Kidney tubule cell (primary cell): ENCODE measurements at regions not wholly inside any gene's neighbourhood (a gene's known extent, or its start where the extent isn't known, plus 50 kb on each side); places are given as distances from the start of the nearest gene placed in this dataset.
"Not testable (repeated sequence)": the region's sequence is repeated elsewhere in the genome, so short reads cannot be mapped to it uniquely, and the experiment has no call there.

Source experiments
- DNase-seq: peaks from one replicate; pipeline ENCODE4 v3.0.0-alpha.2; 2018; ENCODE audit warnings: low spot score

DNA sequence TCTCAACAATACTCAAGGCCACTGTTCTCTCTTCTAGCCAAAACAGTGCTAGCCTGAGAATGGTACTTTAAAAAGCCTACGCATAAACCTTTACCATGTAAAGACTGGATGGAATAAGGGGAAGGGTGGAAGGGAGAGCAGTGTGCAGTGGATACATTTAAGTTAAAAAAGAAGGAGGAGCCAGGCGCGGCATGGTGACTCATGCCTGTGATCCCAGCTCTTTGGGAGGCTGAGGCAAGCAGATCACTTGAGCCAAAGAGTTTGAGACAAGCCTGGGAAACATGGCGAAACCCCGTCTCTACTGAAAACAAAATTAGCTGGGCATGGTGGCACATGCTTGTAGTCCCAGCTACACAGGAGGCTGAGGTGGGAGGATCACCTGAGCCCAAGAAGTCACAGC lies 127.7 kb upstream of the KIF2A start:
- DNase-seq, result no peak

DNA sequence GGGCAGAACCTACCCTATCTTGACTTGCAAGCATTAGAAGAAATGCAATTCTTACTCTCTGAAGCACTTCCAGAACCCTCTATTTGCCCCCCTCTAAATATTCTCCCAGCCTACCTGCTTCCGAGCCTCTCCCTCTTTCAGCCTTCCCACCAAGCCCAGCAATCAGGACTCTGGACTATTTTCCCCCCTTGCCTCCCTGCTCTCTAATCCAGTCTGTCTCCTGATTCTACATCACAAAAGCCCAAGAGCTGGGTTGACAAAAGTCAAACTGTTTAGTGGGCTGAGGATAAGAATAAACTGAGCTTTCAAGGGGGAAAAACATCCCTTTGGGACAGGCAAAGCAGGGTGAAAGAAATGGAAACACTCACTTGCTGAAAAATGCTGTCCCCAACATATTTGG lies 123.2 kb upstream of the KIF2A start:
- no peak for DNase-seq

GRCh38 chr5:62183727-62184126 lies 122.3 kb upstream of the KIF2A start:
- DNase-seq, result no peak

- DNase-seq, result no peak
These were observed 121.6 kb upstream of the KIF2A start for GRCh38 chr5:62184444-62184843.

GRCh38 chr5:62190173-62190572 lies 115.8 kb upstream of the KIF2A start:
- DNase-seq, result no peak

- DNase-seq, result no peak
These were observed 115.1 kb upstream of the KIF2A start for GRCh38 chr5:62190931-62191330.

GRCh38 chr5:62192958-62193357 lies 113.0 kb upstream of the KIF2A start:
- no peak for DNase-seq

DNA sequence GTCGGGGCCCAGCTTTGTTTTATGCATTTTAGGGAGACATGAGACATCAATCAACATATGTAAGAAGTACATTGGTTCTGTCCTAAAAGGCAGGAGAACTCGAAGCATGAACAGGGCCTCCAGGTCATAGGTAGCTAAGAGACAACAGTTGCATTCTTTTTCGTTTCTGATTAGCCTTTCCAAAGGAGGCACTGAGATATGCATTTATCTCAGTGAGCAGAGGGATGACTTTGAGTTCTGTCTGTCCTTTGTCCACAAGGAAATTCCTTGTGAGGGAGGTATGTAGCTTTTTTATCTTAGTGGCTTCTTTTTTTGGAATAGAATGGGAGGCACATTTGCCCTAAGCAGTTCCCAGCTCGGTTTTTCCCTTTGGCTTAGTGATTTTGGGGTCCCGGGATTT lies 109.5 kb upstream of the KIF2A start:
- not testable (repeated sequence) for DNase-seq

GRCh38 chr5:62197697-62198096 lies 108.3 kb upstream of the KIF2A start:
- DNase-seq, result no peak

DNA sequence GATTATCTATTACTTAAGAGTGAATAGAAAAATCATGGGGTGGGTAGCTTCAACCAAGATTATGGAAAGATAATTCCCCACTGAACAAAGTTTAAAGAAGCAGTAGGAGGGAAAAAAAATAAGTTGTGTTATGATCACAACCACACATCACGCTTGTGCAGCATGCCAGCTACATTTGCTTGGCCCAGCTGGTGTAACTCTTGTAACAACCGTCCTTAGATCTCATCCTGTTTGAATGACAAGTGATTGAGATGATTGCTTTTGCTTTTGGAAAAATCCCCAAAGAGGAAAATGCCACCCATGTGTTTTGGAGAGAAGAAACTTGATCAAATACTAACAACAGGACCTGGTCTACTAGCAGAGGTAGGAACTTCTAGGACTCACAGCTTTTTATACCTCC lies 107.6 kb upstream of the KIF2A start:
- DNase-seq, result no peak

DNA sequence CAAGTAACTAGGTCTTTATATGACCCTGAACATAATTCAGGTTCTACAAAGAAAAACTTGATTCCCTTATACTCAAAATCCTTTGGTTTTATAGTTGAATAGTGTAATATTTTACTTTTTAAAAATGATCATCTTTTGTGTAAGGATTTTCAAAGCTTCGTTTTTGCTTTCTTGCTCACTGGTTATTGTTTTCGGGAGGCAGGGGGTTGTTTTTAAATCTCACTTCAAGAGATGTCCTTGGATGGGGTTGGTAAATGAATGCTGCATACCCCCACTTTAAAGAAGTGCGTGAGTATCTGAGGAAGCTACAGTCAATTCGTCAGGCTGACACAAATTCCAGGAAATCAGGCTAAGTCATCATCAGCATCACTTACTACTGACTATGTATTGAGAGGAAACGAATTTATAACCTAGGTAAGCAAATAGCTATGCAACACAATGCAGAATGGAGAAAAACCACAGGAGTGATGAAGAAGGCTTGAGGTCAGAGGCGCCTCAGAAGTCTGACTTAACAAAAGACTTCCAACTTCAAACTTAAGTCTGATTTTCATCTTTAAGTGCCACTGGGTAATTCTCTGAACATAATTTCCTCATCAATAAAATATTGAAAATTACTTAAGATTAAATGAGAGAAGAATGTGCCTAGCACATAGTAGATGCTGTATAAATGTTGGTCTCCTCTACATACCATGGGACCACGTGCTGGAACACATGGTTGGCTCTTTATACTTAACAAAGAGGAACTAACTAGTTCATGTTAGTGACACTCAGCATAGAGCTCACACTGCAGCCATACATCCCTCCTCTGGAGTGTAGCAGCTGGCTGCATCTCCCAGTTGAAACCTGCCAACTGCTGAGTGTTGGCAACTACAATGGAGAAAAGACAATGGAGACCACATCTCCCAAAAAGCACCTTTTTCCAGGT lies 106.0 kb upstream of the KIF2A start:
- DNase-seq, result no peak

DNA sequence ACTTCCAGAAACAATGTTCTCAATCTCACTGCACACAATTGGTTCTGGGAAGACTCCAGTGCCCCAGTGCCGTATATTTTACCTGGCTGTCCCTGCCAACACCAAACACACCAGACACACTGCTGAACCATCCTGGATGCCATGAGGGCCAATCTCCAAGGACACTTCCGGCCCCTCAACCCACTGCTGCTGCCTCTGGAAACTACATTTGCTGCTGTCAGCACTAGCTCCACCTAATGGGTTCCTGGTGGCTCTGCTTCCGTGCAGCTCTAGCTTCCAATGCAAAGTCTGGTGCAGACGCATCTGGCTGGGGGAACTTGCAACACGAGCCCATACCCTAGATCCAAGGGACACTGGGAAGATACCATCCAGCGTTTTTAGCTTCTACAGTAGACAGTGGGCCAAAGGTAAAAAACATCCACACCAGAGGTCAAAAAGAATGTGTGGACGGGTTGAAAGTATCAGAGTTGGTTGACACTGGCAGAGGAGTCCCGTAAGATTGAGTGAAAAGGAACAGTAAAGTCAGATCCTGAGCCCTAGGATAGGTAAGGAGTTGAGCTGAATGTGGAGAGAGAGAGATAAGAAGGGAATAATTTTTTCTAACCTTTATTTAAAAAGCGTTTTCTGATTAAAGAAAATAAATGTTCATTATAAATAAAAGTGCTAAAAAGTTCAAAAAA lies 99.7 kb upstream of the KIF2A start:
- DNase-seq, result peak; percentile 3

DNA sequence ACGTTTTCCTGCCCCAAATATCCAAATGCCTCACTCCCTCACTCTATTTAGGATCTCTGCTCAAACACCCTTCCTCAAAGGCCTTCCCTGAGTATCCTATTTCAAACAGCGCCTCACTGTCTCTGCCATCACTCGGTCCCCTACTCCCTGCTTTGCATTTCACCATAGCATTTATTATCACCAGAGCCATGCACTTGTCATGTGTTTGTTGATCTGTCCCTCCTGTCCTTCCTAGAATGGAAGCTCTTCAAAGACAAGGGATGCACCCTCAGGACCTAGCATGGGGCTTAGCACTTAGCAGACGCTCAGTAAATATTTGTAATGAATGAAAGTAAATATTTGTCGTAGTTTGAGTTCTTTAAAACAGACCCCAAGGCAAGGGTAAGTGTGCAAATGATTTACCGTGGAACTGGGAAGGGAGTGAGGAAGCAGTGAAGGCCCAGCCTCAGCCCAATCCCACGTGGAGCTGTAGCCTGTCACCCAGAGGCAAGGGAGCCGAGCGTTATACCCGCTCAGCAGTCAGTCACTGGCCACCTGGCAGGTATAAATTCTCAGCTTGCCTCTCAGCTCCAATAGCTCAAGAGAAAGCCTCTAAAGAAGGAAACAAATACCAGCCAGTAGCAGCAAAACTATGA lies 97.7 kb upstream of the KIF2A start:
- no peak for DNase-seq

DNA sequence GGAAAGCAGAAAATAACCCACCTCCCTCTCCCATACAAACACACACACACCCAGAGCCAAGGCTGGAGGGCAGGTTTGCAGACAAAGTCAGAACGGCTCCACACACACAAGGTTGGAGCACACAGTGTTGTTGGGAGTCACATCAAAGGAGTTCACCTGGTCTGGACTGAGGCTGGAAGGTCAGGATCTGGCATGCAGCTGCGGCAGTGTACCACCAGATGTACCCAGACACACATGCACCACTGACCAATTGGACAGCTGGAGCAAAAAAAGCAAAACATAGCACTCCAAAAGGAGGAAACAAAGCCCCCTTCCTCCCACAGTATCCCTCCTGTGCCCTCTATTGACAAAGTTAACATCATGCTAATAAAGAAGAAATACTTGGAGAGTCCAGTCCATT lies 94.6 kb upstream of the KIF2A start:
- no peak for DNase-seq

- DNase-seq, result no peak
These were observed 93.4 kb upstream of the KIF2A start for GRCh38 chr5:62212648-62213047.

DNA sequence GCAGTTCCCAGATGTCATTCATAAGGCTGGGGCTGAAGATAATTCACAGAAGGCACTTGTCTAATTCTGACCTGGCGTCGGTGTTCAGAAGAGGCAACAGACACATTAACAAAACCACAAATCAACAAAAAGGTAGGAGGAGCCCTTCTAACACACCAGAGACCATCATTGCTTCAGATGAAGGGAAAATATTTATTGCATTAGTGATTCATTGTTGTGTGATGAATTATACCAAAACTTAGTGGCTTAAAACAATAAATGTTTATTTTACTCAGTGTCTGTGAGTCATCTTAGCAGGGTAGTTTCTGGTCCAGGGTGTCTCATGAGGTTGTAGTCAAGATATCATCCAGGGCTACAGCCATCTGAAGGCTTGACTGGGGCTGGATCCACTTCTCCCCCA lies 91.3 kb upstream of the KIF2A start:
- peak; percentile 63 for DNase-seq

DNA sequence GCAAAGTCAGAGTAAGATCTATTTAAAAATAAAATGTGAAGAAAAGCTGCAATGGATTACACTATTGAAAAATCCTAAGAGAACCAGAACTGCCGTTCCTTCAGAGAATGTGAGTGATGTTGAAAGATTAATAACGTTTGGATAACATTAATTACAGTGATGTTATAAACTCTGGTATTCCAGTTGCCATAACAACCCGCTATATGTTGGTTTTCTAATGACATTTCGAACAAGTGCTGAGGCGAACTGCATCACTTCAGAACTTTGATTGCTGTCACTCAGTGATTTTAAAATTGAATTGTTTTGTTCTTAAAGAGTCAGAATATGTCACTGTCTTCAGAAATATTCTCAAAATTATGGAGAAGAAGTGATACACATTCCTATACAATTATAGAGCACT lies 89.4 kb upstream of the KIF2A start:
- not testable (repeated sequence) for DNase-seq

GRCh38 chr5:62217095-62217494 lies 88.9 kb upstream of the KIF2A start:
- not testable (repeated sequence) for DNase-seq

DNA sequence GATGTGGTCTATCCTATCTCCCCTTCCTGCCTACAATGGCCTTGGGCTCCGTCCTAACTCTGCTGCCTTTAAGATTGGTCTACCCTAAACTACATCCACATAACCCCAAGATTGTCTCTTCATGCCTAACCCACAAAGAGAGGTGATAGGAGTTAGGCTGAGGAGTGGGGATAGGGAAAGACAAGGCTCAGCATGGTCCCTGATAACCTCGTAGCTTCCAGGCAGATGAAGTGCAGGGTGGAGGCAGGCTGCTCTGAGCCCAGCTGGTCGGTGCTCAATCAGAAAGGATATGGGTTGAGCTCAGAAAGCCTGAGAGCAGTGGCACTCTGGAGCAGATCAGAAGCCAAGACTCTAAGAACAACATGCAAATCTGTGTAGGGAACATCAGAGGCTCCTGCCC lies 87.1 kb upstream of the KIF2A start:
- not testable (repeated sequence) for DNase-seq

DNA sequence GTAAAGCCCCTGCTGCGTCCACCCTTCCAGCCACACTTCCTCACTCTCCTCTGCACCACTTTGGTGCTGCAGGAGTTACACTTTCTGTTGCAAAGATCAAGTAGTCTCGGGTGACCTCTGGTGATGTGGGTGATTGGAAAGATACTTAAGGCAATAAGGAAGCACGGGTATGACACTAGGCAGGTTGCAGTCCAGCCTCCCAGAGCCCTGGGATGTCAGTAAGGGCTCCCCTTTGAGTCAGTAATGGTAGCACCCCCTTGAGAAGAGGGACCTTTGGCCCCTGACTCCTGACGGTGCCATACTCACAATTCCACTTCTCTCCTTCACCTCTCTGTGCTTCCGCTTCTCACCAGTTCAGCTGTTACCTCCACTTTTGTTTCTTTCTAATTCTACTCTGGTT lies 84.1 kb upstream of the KIF2A start:
- not testable (repeated sequence) for DNase-seq

- DNase-seq, result not testable (repeated sequence)
These were observed 83.7 kb upstream of the KIF2A start for GRCh38 chr5:62222305-62222704.

- not testable (repeated sequence) for DNase-seq
These were observed 82.7 kb upstream of the KIF2A start for GRCh38 chr5:62223312-62223670.

DNA sequence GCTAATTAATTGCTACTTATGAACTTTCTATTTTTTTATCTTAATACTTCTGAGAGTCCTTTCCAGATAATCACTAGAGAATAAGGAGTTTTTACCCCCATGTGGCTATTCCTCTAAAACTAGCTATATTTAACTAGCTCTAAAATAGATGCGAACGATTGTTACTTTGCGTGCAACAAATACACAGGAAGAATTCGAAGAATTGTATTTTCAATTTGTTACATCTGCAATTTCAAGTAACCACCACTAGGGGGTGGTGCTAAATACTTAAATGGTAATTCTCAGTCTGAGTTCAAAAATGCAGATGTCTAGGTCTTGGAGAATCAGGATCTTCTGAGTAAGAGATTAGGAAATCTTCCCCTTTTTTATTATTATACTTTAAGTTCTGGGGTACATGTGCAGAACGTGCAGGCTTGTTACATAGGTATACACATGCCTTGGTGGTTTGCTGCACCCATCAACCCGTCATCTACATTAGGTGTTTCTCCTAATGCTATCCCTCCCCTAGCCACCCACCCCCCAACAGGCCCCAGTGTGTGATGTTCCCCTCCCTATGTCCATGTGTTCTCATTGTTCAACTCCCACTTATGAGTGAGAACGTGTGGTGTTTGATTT lies 80.9 kb upstream of the KIF2A start:
- not testable (repeated sequence) for DNase-seq
